HG02981 (cell line): ENCODE measurements at regions not wholly inside any gene's neighbourhood (a gene's known extent, or its start where the extent isn't known, plus 50 kb on each side); places are given as distances from the start of the nearest gene placed in this dataset.
"Not testable (repeated sequence)": the region's sequence is repeated elsewhere in the genome, so short reads cannot be mapped to it uniquely, and the experiment has no call there.

ENCODE experiments used
- ATAC-seq: cut with Tn5 transposase; IDR thresholded peaks from one replicate; pipeline ENCODE4 v1.9.1; 2021; ENCODE audit warnings: mild to moderate bottlenecking, moderate library complexity; ENCODE audit not compliant: unreplicated experiment

DNA sequence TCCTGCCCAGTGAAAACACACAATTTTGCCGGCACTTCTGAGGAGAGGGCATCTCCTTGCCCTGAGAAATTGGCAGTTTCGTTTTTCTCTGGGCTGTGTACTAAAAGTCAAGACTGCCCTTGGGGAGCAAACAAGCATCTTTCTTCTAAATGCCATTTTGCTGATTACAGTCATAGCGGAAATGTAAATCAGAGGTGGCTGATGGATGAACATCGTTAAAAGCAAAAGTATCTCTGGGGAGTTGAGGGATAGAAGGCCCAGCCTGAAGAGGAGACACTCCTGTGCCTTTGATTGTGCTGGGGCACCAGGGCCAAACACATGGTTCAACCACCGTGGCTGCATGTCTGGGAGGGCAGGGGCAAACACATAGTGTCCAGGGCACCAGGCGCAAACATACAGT lies 49.8 kb downstream of the ABCC12 start:
- no peak for ATAC-seq

DNA sequence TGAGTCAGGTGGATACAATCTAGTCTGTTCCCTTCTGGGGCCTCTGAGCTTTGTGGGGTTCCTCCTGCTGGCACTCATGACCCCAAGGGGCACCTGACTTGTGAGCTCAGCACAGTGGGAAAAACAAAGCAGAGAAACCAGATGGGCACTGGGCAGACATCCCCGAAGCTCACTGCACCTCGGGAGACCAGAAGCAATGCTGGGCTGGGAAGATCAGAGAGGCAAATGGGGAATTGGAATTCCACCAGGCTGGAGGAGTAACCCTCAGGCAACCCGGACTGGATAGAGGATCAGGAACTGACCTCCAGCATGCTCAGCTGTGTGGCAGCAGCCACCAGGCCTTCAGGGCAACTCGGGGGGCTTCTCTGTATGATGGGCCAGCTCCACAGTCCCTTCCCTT lies 50.3 kb downstream of the ABCC12 start:
- no peak for ATAC-seq

DNA sequence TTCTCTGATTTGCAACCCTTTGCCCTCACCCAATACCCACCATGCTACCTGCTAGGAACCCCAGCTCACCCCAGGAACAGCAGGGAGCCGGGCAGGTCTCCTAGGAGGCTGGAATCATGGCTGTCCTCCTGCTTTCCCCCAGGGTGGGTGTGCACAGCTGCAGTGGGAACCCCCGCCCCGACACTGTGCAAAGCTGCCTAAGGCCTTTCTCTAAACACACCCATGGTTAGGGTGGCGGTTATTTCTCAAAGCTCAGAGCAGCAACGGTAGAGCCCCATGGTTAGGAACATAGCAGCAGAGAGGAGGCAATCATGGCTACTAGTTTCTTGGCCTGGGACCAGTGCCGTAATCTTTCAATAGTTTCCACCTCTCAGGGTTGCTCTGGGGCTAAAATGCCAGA lies 52.2 kb downstream of the ABCC12 start:
- no peak for ATAC-seq

DNA sequence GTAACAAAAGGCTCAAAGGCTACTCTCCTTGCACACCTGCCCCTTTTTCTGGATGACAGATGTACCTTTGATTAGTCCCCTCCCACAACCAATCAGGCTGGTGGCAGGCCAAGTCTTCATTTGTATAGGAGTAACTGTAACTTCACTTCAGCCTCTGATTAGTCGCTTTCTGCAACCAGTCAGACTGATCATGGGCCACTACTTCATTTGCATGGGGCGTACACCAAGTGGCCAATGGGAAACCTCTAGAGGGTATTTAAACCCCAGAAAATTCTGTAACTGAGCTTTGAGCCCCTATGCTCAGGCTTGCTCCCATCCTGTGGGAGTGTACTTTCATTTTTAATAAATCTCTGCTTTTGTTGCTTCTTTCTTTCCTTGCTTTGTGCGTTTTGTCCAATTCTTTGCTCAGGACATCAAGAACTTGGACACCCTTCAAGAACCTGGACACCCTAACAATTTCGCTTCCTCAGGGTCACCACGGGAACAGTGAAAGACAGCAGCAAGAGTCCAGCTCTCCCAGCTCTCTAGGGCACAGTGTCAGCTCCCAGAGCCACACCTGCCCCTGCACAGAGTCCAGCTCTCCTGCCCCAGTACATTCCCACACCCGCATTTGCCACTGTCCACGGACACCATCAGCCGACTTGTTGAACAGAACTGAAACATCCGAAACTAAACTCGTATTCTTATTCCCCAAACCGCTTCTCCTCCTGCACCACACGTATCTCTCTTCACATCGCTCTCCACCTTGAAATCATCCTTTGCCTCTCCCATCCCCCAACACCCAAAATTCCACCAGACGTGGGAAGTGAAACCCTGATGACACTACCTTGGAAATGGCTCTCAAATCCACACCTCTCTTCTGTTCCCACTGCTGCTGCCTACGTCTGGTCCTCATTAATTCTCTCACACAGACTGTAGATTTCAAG lies 53.4 kb downstream of the ABCC12 start:
- ATAC-seq, result no peak

DNA sequence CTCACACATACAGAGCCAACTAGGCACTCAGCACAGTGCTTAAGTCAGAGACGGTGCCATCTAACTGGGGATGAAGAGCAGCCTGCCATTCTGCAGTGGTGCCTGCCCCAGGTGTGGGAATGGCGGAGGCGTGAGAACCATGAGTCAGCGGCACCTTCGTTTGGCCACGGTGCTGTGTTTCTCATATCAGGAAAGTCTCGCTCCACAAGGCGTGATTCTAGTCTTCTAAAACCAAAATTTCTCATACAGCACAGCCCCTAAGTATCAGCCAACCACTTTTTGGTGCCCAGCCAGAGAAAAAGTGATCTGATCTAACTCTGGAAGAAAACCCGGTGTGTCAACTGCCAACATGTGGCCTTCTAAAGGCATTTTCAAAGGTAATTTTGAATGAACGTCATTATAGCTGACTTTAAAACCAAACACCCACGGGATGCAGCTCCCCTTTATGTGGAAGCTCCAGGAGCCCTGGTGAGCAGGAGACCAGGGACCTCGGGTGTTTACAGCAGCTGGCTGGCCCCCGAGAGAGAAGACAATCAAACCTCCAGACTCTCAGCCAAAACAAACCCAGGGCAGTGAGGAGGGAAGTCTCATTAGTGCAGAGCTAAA lies 54.6 kb downstream of the ABCC12 start:
- no peak for ATAC-seq

DNA sequence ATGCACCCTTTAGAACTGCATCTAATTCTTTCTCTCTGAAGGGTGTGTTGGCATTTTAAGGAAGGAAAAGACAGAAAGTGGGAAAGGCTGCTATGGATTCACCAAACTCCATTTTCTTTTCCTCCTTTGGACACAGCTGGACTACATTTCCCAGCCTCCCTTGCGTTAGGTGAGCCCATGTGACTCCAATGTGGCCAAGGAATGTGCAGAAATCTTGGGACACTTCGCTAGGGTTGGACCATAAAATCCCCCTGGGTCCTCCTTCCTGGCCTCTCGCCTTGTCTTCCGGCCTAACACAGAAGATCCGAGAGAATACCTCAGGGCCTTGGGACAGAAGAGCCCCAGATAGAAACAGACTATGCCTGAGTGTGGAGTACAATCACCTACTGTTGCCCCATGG lies 56.3 kb downstream of the ABCC12 start:
- ATAC-seq, result no peak

DNA sequence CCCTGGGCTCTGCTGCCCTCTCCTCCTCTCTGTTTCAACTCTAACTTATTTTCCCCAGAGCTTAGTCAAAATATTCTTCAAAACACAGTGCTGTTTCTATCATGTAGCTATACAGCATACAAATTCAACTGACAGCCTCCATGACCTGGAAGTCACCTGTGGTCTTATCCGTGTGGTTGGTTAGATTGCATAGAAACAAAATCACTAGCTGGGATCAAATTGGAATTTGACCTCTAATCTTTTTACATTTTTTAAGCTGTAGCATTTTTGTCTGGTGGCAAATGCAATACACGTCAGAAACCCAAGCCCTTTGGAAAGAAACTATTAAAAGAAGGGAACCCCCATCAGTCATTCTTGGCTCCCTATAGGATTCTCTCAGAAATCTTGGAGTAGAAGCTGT lies 57.3 kb downstream of the ABCC12 start:
- ATAC-seq, result no peak

DNA sequence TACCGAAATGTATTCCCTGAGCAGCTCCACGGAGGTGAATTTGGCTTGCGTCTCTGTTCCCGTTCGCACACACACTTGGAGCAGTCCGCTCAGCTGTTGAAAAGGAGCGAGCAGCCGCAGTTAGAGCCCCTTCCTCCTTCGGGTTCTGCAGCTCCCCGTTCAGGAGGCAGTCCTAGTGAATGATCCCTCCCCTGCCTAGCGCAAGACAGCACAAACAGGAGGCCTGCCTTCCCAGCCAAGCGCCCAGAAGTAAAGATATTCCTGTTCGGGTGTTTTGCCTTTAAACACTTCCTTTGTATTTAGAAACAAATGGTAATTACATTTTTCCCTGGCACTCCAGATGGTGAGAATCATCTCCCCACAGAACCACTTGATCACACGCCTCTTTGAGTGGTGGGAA lies 64.7 kb downstream of the ABCC12 start:
- no peak for ATAC-seq

DNA sequence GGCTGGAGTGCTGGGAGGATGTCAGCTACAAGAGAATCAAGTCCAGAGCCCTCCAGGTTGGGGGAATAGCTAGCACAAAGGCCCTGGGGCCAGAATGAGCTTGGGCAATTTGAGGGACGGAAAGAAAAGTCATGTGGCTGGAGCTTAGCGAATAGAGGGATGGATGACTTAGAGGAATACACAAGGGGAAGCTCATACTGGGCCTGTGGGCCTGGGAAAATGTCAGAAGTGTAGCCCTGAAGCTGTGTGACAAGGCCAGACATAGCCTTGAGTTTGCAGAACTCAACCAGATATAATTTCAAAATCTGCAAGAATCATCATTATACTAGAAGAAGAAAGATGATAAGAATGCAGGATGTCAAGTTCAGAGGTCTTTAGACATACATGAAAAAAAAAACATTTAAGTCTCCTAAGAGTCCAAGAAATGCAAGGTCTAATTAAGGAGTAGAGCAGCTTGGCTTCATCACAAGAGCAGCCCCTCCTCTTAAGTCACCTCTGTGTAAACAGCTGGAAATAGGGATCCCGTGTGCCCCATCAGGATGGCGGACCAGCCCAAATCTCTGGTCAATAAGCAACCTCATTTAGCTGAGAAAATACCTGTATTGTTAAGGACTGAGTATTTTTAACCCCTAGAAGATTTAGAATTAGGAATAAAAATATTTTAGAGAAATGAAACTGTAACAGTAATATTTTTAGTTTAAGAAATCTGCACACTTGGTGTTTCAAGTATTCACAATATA lies 66.6 kb downstream of the ABCC12 start:
- no peak for ATAC-seq

DNA sequence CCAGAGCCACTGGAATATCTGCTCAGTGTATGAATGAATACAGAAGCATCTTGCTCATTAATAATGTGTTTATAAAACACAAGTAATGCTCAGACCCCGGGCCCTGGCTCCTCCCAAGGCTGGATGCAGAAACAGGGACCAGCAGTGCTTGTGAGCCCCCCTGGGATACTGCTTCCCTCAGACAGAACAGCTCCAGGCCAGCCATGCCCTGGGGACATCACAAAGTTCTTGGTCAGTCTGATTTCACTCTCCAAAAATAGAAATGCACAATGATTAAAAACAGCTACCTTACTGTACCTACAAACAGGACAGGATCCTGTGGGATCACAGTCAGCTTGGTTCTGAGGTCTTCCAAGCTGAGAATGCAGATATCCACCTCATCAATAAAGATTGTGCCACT lies 68.2 kb downstream of the ABCC12 start:
- no peak for ATAC-seq

DNA sequence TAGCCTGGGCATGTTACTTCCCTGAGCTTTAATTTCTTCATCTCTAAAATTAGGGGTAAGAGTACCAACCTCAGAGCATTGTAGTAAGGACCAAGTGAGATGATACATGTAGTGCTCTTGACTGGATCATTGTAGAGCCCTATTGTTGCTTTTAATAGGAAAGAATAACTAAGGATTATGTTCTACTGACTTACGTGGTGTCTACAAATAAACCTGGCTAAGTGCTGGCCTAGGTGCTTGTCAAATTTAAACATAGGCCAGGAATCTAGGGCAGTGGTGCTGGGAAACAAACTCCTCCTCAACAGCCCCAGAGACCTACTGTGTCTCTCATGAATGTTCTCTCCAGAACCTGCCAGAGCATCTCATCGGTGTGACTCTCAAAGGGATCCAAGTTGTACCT lies 69.4 kb downstream of the ABCC12 start:
- no peak for ATAC-seq

DNA sequence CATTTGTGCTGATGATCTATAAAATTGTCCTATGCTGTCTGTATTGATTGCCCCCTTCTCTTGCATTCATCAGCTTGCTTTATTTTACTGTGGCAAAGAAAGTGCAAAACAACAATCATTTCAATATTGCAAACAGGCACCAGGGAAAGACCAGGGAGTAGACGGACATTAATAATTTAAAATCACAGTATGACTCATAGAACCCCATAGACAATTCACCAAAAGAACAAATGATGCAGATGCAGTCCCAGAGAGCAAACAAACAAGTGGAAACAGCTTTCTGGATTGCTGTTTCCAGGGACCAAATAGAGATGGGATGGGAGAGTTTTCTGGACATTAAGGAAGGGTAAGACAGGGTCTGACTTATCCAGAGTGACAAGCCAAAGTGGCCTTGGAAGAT lies 70.1 kb downstream of the ABCC12 start:
- no peak for ATAC-seq

DNA sequence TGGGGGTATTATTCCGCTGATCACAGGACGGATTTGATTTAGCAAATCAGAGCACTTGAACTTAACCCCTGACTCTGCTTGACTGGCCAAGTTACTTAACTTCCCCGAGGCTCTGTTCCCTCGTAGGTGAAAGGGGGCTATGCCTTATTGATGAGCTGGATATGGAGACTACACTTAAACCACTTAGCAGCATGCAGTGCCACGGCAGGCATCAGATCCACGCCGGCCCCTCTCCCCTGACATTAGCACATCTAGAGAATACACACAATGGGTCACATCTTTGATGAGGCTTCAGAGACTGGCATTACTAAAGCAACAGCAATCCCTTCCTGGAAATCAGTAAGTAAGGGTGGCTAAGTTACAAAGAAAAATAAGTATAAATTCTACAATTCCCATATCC lies 71.0 kb downstream of the ABCC12 start:
- no peak for ATAC-seq

DNA sequence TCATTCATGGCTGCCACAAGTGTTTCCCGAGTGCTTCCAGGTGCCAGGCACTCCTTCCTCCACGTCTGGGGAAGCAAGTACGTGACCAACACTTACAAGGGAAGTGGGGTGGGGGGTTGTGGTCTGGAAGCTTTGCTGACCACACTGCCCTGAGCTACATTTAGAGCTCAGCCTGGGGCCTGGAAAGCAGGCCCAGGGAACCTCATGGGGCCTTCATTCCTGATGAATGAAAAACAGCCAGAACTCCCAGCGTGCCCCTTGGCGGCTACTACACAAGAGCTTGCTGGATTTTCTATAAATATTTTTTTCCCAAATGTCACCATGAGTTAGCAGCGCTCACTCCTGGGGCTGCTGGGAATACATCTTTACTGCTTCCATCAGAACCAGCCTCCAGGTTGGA lies 73.3 kb downstream of the ABCC12 start:
- no peak for ATAC-seq

DNA sequence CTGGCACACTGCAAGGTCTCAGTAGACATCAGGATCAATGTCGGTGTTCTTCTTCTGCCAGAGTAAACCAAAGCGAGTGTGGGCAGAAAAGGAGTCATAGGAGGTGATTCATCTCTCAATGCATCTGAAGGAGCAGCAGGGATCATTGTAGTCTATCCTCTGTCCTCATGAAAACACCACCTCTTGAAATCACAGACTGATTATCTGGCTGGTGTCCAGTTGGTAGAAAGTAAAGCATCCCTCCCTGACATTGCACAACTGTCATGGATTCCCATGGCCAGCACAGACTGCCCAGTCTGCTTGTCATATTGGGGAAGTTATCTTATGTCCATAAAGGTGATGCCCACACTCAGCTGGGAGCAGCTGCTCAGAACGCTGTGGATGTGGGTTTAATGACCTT lies 74.1 kb downstream of the ABCC12 start:
- no peak for ATAC-seq

DNA sequence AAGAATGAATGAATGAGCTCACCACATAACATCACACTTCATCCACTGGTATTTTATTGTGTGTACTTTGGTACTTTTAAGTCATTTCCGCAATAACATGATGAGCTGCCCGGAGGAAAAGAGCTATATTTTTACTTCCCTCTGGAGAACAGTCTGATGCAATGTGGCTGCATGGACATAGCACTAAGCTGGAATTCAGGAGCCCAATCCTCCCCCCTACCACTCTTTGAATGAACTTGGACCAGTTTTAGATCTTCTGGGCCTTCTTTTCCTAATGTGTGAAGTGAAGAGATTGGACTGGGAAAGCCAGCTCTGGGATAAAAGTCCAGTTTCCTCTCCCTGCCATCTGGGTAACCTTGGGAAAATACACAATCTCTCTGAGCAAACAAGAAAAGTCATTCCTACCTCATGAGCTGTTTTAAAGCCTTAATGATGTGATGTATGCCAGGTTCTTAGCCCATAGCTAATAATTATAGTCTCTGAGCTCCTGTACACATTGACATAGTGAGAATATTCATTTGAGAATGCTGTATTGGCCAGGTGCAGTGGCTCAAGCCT lies 79.3 kb downstream of the ABCC12 start:
- ATAC-seq, result no peak

DNA sequence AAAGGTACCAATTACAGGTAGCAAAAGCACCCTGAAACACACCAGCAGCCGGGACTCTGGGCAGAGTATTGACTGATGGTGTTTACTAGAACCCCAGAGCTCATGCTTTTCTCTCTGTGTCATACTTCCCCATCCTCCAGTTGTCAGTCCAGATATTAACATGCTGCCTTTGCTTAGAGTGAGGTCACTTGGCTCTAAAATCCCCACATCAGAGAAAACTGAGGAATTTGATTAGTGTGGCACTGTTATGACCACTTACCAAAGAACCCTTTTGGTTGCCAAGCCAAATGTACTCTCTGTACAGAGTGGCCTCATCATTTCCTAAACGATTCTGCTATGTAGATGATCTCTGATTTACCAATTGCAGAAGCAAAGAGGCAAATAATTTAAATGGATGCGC lies 80.4 kb downstream of the ABCC12 start:
- ATAC-seq, result no peak

DNA sequence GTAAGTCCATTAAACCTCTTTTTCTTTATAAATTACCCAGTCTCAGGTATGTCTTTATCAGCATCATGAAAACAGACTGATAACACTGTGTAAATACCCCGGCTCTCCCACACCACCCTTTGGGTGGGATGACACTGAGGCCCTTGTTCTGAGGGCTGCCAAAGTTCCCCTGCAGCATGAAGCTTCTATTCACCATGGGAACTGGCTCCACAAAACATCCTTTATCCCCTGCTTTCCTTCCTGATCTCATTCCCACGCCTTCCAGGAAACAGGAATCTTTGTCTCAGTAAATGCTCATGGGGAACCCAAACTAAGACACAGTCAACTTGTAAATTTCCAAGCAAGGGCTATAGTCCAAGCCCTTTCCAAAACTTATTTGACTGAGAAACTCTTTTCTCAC lies 88.4 kb downstream of the ABCC12 start:
- ATAC-seq, result no peak

DNA sequence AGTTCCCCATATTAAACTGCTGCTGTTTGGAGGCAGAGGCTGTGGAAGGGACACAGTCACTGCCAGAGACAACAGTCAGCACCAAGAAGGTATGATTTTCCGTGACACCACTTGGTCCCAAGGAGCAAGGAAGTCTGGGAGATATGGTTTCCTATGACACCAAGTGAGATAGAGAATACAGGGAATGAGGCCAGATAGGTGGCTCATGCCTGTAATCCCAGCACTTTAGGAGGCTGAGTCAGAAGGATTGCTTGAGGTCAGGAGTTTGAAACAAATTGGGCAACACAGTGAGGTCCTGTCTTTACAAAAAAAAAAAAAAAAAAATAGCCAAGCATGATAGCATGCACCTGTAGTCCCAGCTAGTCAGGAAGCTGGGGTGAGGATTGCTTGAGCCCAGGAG lies 90.8 kb downstream of the ABCC12 start:
- ATAC-seq, result no peak

DNA sequence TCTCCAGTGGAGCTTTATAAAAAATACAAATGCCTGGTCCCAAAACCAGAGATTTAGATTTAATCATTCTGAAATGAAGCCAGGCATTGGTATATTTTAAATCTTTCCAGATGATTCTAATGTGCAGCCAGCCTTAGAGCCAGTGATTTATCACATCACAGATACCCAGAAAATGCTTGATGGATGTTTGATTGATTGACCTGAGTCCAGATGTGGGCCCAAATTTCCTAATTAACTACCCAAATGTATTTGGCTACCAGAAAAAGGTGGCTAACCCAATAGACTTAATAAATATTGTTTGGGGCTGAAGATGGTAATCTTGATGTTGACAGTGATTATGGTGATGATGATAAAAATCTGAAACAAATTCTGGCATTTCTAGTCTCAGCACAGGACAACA lies 93.1 kb downstream of the ABCC12 start:
- no peak for ATAC-seq

DNA sequence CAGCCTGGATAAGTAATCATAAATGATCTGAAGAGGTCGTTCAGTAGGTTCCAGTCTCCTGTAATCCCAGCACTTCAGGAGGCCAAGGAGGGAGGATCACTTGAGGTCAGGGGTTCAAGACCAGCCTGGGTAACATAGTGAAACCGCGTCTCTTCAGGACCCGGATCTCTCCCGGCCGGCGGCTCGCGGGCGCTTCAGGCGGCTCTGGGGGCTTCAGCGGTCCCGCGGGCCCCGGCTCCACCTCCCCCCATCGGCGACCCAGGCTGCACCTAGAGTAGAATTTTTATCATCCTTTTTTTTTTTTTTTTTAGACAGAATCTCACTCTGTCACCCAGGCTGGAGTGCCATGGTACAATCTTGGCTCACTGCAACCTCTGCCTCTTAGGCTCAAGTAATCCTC lies 95.9 kb downstream of the ABCC12 start:
- ATAC-seq, result no peak

DNA sequence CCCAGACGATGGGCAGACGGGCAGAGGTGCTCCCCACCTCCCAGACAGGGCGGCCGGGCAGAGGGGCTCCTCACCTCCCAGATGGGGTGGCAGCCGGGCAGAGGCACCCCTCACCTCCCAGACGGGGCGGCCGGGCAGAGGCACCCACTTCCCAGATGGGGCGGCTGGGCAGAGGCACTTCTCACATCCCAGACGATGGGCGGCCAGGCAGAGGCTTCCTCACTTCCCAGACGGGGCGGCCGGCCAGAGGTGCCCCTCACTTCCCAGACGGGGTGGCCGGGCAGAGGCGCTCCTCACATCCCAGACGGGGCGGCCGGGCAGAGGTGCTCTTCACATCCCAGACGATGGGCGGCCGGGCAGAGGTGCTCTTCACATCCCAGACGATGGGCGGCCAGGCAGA lies 96.6 kb downstream of the ABCC12 start:
- not testable (repeated sequence) for ATAC-seq
